GM12801 (cell line): ENCODE measurements at regions not wholly inside any gene's neighbourhood (a gene's known extent, or its start where the extent isn't known, plus 50 kb on each side); places are given as distances from the start of the nearest gene placed in this dataset.

Source experiments
- TF ChIP-seq, protein P1 (sequence below): IDR thresholded peaks from one replicate; pipeline ENCODE4 v1.5.1; 2011; ENCODE audit warnings: control low read depth; ENCODE audit not compliant: insufficient read length; ENCODE audit errors: extremely low read depth

DNA sequence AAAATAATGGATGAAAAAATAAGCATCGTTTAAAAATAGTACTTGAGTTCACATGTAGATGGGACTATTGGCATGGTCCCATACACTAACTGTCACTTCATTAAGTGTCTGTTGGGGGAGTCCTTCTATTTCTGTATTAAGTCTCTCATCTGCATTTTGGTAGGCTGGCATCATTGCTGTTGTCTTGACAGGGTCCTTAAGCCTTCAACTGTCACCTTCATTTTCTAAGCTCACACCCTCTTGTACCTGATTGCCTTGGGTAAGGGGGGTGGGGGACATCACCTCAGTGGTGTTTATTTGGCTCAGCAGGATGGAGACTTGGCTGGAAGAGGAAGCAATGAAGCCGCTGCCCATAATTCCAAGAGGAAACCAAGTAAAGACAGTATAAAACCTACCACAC, 202.0 kb upstream of the VEPH1 start:
- TF ChIP-seq, protein P1, sequence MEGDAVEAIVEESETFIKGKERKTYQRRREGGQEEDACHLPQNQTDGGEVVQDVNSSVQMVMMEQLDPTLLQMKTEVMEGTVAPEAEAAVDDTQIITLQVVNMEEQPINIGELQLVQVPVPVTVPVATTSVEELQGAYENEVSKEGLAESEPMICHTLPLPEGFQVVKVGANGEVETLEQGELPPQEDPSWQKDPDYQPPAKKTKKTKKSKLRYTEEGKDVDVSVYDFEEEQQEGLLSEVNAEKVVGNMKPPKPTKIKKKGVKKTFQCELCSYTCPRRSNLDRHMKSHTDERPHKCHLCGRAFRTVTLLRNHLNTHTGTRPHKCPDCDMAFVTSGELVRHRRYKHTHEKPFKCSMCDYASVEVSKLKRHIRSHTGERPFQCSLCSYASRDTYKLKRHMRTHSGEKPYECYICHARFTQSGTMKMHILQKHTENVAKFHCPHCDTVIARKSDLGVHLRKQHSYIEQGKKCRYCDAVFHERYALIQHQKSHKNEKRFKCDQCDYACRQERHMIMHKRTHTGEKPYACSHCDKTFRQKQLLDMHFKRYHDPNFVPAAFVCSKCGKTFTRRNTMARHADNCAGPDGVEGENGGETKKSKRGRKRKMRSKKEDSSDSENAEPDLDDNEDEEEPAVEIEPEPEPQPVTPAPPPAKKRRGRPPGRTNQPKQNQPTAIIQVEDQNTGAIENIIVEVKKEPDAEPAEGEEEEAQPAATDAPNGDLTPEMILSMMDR = no peak

DNA sequence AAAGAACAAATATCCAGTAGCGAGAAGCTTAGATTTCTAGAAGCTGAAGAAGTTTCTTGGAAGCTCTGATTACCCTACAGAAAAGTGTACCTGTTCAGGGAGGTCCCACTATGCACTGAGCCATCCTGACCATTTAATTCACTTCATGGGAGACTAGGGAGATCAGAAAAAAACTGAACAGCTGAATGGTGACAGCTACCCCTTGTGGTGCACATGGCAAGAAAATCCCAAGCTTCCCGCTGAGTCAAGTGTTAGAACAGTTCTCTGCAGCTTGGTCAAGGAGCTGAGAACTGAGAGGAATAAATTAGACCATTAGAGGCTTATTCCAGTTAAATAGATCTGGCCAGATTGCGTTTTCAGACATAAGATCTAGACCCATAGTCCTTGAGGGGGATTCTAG, 197.2 kb upstream of the VEPH1 start:
- TF ChIP-seq, protein P1 = no peak

DNA sequence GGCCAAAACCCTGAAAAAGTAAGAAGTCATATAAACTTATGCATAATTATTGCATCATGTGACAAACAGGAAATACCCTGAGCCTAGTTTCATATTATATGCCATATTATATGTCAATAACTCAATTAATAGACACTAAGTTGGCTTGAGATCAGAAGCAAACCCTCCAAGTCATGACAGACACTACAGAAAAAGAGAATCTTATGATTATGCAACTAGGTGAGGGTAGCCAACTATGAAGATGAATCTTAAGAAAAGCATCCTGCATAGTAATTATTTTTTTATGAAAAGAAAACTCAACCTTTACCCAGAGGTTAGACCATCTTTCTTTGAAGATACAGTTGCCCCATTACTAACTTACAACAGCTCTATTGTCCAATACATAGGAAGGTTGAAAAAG, 192.4 kb upstream of the VEPH1 start:
- TF ChIP-seq, protein P1 = no peak

DNA sequence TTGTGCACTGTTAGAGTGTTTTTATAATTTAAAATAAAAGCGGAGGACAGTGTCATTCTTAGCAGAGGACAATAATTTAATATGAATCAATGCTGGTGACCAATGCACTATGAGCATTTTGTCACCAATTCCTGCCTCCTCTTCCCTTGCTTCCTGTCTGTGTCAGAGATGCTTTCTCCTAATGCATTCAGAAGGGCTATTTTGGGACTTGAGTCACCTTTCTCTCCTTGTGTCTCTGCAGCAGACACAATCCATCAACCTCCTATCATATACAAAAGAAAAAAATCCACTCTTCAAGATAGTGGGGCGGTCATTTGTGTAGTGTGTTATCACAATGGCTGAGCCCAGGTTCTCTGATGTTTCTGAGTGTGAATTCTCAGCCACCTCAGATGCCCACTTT, 191.9 kb upstream of the VEPH1 start:
- TF ChIP-seq, protein P1 = no peak

DNA sequence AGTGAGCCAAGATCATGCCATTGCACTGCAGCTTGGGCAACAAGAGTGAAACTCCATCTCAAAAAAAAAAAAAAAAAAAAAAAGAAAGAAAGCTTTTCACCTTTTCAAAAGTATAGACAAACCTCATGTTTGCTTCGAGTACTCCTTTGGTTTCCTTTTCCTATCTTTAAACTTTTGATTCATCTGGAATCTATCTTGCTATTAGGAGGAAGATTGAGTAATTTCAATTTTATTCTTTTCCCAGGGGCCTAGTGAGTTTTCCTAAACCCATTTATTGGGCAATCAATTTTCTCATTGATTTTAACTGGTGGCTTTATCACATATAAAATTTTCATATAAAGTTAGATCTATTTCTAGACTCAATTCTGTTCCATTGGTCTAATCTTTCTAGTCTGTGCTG, 190.5 kb upstream of the VEPH1 start:
- TF ChIP-seq, protein P1 = no peak

DNA sequence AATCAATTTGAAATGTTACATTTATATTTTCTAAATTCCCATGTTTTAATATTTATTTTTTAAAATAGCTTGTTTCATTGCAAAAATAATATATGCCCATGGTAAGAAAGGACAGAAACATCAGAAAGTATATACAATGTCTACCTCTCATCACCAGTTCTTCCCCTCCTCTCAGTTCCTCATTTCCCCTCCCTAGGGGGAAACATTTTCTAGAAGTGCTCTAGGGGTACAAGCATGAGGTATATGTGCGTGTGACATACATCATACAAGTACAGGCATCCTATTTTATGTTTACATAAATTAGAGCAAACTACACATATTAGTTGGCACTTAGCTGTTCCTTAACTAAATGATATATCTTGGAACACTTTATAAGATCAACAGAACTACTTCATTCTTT, 189.3 kb upstream of the VEPH1 start:
- TF ChIP-seq, protein P1 = no peak

DNA sequence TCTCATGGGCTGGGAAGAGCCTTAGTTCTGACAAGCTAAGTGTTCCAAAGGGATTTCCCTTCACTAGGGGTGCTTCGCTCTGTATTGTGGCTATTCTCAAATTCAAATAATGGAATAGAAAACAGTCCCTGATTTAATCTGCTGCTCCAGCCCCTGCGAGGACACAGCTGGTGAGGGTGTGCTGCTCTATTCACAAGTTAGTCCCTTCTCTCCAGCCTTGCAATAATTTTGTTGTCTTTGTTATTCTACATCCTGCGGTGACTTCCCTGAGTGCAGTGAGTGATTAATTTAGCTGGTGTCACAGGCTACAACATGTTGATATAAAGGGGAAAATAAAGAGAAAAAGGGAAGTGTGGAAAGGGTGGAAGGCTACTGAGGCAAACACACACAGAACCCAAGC, 180.5 kb upstream of the VEPH1 start:
- TF ChIP-seq, protein P1 = no peak

DNA sequence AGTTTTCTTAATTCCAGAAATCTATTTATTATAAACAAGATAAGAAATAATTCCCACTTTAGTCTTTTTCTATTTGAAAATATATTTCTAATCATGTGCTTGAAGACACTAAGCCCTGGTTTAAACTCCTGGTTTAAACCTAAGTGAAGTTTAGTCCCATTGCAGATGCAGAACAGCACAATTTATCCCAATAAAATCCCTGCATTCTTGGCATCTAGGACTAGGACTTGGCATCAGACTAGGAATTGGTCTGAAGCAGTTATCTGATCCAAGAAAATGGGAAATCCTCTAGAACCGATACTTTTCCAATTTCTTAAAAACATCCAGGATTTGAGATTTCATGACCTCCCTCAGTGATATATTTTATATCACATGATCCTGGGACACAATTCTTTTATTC, 168.8 kb upstream of the VEPH1 start:
- TF ChIP-seq, protein P1 = no peak
